Skeletal muscle tissue (tissue), 3 donors: ENCODE measurements at regions not wholly inside any gene's neighbourhood (a gene's known extent, or its start where the extent isn't known, plus 50 kb on each side); places are given as distances from the start of the nearest gene placed in this dataset.
"Not testable (repeated sequence)": the region's sequence is repeated elsewhere in the genome, so short reads cannot be mapped to it uniquely, and the experiment has no call there.

Experiments
- H3K27ac ChIP-seq: one replicate; pipeline ENCODE4 v1.7.0; 2013; ENCODE audit warnings: mild to moderate bottlenecking, low read depth, low read length, inconsistent platforms
- H3K27me3 ChIP-seq, 3 donors: one replicate each; pipeline ENCODE4 v1.7.0; 2013; ENCODE audit warnings: low read length in 3 of 3; ENCODE audit not compliant: control insufficient read depth in 3 of 3, insufficient read depth in 3 of 3
- H3K36me3 ChIP-seq, 3 donors: one replicate each; pipeline ENCODE4 v1.7.0; 2013; ENCODE audit warnings: low read length in 3 of 3; ENCODE audit not compliant: control insufficient read depth in 3 of 3, insufficient read depth in 3 of 3
- H3K4me1 ChIP-seq, 3 donors: one replicate each; pipeline ENCODE4 v1.7.0; 2013; ENCODE audit warnings: low read length in 3 of 3, mild to moderate bottlenecking in 3 of 3; ENCODE audit not compliant: control insufficient read depth in 3 of 3, insufficient read depth in 3 of 3
- H3K4me3 ChIP-seq, 3 donors: one replicate each; pipeline ENCODE4 v1.7.0; 2013; ENCODE audit warnings: low read length in 3 of 3
- H3K9ac ChIP-seq, 3 donors: one replicate each; pipeline ENCODE4 v1.7.0; 2013; ENCODE audit warnings: low read length in 3 of 3, mild to moderate bottlenecking in 3 of 3, moderate library complexity in 2 of 3, low read depth in 1 of 3
- H3K9me3 ChIP-seq, 3 donors: one replicate each; pipeline ENCODE4 v1.7.0; 2013; ENCODE audit warnings: low read length in 3 of 3; ENCODE audit not compliant: control insufficient read depth in 3 of 3
- donor health status: Osteomylitis.

- Histone ChIP-seq H3K9ac (no peak overlapping the region), H3K36me3 (no peaks in the 10 kb centered on the region), H3K4me1 (no peaks in the 10 kb centered on the region), H3K4me3 (no peak overlapping the region), H3K9me3 (no peaks in the 10 kb centered on the region), H3K27me3 (no peaks in the 10 kb centered on the region), H3K27ac (no peak overlapping the region)
These were observed 225.2 kb upstream of the TRPC7 start for GRCh38 chr5:136590581-136590980.

- Histone ChIP-seq H3K4me1 (no peaks in the 10 kb centered on the region), H3K27ac (no peak overlapping the region), H3K36me3 (no peaks in the 10 kb centered on the region), H3K9me3 (no peaks in the 10 kb centered on the region), H3K4me3 (no peak overlapping the region), H3K27me3 (no peaks in the 10 kb centered on the region), H3K9ac (no peak overlapping the region)
These were observed 220.9 kb upstream of the TRPC7 start for GRCh38 chr5:136586196-136586595.

- Histone ChIP-seq H3K4me3 (no peak overlapping the region), H3K27me3 (no peaks in the 10 kb centered on the region), H3K9me3 (no peaks in the 10 kb centered on the region), H3K27ac (no peak overlapping the region), H3K4me1 (no peaks in the 10 kb centered on the region), H3K9ac (no peak overlapping the region), H3K36me3 (no peaks in the 10 kb centered on the region)
These were observed 219.1 kb upstream of the TRPC7 start for GRCh38 chr5:136584474-136584873.

- H3K4me1 ChIP-seq: no peaks in the 10 kb centered on the region
These were observed 213.9 kb upstream of the TRPC7 start for GRCh38 chr5:136579238-136579637.

GRCh38 chr5:136569875-136570274 lies 204.5 kb upstream of the TRPC7 start:
- H3K9me3 ChIP-seq, H3K27ac ChIP-seq, H3K9ac ChIP-seq, H3K36me3 ChIP-seq, H3K27me3 ChIP-seq, H3K4me3 ChIP-seq, H3K4me1 ChIP-seq: not testable (repeated sequence)

More at GRCh38 chr5:136579238-136579637, 213.9 kb upstream of the TRPC7 start:
- Histone ChIP-seq H3K36me3 (no peaks in the 10 kb centered on the region), H3K4me3 (no peak overlapping the region), H3K9me3 (no peaks in the 10 kb centered on the region), H3K27ac (no peak overlapping the region), H3K9ac (no peak overlapping the region), H3K27me3 (no peaks in the 10 kb centered on the region)

GRCh38 chr5:136565457-136565856 lies 200.1 kb upstream of the TRPC7 start:
- H3K27me3 ChIP-seq, H3K27ac ChIP-seq, H3K9ac ChIP-seq, H3K9me3 ChIP-seq, H3K4me3 ChIP-seq, H3K36me3 ChIP-seq, H3K4me1 ChIP-seq: not testable (repeated sequence)

- not testable (repeated sequence) for H3K36me3 ChIP-seq, H3K9ac ChIP-seq, H3K9me3 ChIP-seq, H3K4me1 ChIP-seq, H3K27ac ChIP-seq, H3K4me3 ChIP-seq, H3K27me3 ChIP-seq
These were observed 199.7 kb upstream of the TRPC7 start for GRCh38 chr5:136565050-136565449.

- H3K27me3 ChIP-seq, H3K4me1 ChIP-seq, H3K9me3 ChIP-seq, H3K4me3 ChIP-seq, H3K9ac ChIP-seq, H3K36me3 ChIP-seq, H3K27ac ChIP-seq: not testable (repeated sequence)
These were observed 199.1 kb upstream of the TRPC7 start for GRCh38 chr5:136564431-136564830.

GRCh38 chr5:136563489-136563888 lies 198.1 kb upstream of the TRPC7 start:
- Histone ChIP-seq H3K27ac (no peak overlapping the region), H3K27me3 (no peaks in the 10 kb centered on the region), H3K4me1 (no peaks in the 10 kb centered on the region), H3K9ac (no peak overlapping the region), H3K4me3 (no peak overlapping the region), H3K9me3 (peaks cover 0 to 2% (median 0%) of the 10 kb centered on the region in 3 donors), H3K36me3 (no peaks in the 10 kb centered on the region)

GRCh38 chr5:136560126-136560525 lies 194.8 kb upstream of the TRPC7 start:
- Histone ChIP-seq H3K4me1 (no peaks in the 10 kb centered on the region), H3K27me3 (no peaks in the 10 kb centered on the region), H3K4me3 (no peak overlapping the region), H3K9ac (no peak overlapping the region), H3K9me3 (peaks cover 0 to 4% (median 2%) of the 10 kb centered on the region in 3 donors), H3K27ac (no peak overlapping the region), H3K36me3 (no peaks in the 10 kb centered on the region)

GRCh38 chr5:136559651-136560050 lies 194.3 kb upstream of the TRPC7 start:
- H3K4me1 ChIP-seq: no peaks in the 10 kb centered on the region
- H3K27ac ChIP-seq: no peak overlapping the region
- no peaks in the 10 kb centered on the region for H3K27me3 ChIP-seq
- peaks cover 0 to 4% (median 2%) of the 10 kb centered on the region in 3 donors for H3K9me3 ChIP-seq
- no peaks in the 10 kb centered on the region for H3K36me3 ChIP-seq
- H3K4me3 ChIP-seq: no peak overlapping the region
- no peak overlapping the region for H3K9ac ChIP-seq
